A673 (cell line): ENCODE measurements at regions not wholly inside any gene's neighbourhood (a gene's known extent, or its start where the extent isn't known, plus 50 kb on each side); places are given as distances from the start of the nearest gene placed in this dataset.

Experiments used
- CTCF ChIP-seq: fragments of 300-800, 200-600 bp; sonication (generic); conservative IDR thresholded peaks from 2 replicates; pipeline ENCODE4 v1.5.1; 2017; ENCODE audit warnings: low read depth, mild to moderate bottlenecking, antibody characterized with exemption, low read length, moderate library complexity, mixed read lengths
- EZH2 ChIP-seq: fragments of 200-600 bp; sonication (generic); IDR thresholded peaks from 2 replicates; pipeline ENCODE4 v1.6.1; 2017; ENCODE audit warnings: borderline replicate concordance, low read depth, mild to moderate bottlenecking, mixed read lengths, antibody characterized with exemption, low read length; ENCODE audit not compliant: poor library complexity, severe bottlenecking

- no peak for TF ChIP-seq CTCF
- TF ChIP-seq EZH2, result no peak
Observed at GRCh38 chr16:48810436-48810802, 200.4 kb upstream of the N4BP1 start.
